Activated CD8-positive, alpha-beta T cell treated with anti-CD3 and anti-CD28 coated beads for 36 hours (primary cell): ENCODE measurements at regions not wholly inside any gene's neighbourhood (a gene's known extent, or its start where the extent isn't known, plus 50 kb on each side); places are given as distances from the start of the nearest gene placed in this dataset.

Source experiments
- ATAC-seq: fragments of 200-7000 bp; cut with Tn5 transposase; one replicate; pipeline ENCODE4 v1.10.0; 2021; ENCODE audit warnings: mild to moderate bottlenecking, moderate library complexity
- CTCF ChIA-PET: fragments of 350-600 bp; sonication (Branson Sonifier 250); formaldehyde crosslinking; loops from one replicate; lab custom pipeline; 2021; ENCODE audit warnings: antibody characterized with exemption; lab: Charles Lee
- POLR2A ChIA-PET: fragments of 350-600 bp; sonication (Branson Sonifier 250); formaldehyde crosslinking; loops from one replicate; lab custom pipeline; 2021; ENCODE audit warnings: antibody characterized with exemption; lab: Charles Lee
- DNase-seq: peaks from one replicate; pipeline ENCODE4 v3.0.0-alpha.2; 2020
- H3K27ac Mint-ChIP-seq: one replicate; pipeline ENCODE4 v1.8.0; 2021; ENCODE audit warnings: mild to moderate bottlenecking, mixed read lengths
- H3K27me3 Mint-ChIP-seq: one replicate; pipeline ENCODE4 v1.8.0; 2021; ENCODE audit warnings: mixed read lengths
- H3K36me3 Mint-ChIP-seq: one replicate; pipeline ENCODE4 v1.8.0; 2021; ENCODE audit warnings: low read depth, mixed read lengths
- H3K4me1 Mint-ChIP-seq: one replicate; pipeline ENCODE4 v1.8.0; 2021; ENCODE audit warnings: low read depth, mixed read lengths
- H3K4me3 Mint-ChIP-seq: one replicate; pipeline ENCODE4 v1.8.0; 2021; ENCODE audit warnings: mild to moderate bottlenecking, moderate library complexity, mixed read lengths
- H3K9me3 Mint-ChIP-seq: one replicate; pipeline ENCODE4 v1.8.0; 2021; ENCODE audit warnings: mixed read lengths
- intact Hi-C: fragments of 100-400 bp; cut with micrococcal nuclease; formaldehyde crosslinking; loops from one replicate; pipeline ENCODE4 v1.10.0; 2022
- TF ChIP-seq, protein P1 (sequence below): fragments of 200-600 bp; IDR thresholded peaks from one replicate; pipeline ENCODE4 v1.8.0; 2022; ENCODE audit warnings: antibody characterized with exemption, mild to moderate bottlenecking

DNA sequence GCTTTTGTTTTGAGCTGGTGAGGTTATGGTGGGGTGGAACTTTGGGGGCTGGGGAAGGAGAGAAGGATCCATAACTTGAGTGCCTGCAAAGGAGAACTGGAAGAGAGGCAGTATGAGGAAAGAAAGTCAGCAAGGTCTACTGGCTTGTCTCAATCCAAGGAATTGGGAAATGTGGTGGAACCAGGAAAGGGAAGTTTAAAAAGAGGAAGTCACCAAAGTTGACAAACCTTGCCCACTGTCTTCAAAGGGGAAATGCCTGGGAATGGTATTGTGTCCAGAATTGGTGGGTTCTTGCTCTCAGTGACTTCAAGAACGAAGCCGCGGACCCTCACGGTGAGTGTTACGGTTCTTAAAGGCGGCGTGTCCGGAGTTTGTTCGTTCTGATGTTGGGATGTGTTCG is 304.1 kb upstream of the FAM98A start:
- H3K27me3 Mint-ChIP-seq = no peaks in the 10 kb centered on the region
- ATAC-seq = no peak
- H3K4me1 Mint-ChIP-seq = no peaks in the 10 kb centered on the region
- H3K27ac Mint-ChIP-seq = no peak overlapping the region
- ChIA-PET CTCF (no interaction called here), POLR2A (no interaction called here)
- no peaks in the 10 kb centered on the region for H3K36me3 Mint-ChIP-seq
- no peak overlapping the region for H3K4me3 Mint-ChIP-seq
- TF ChIP-seq, protein P1, sequence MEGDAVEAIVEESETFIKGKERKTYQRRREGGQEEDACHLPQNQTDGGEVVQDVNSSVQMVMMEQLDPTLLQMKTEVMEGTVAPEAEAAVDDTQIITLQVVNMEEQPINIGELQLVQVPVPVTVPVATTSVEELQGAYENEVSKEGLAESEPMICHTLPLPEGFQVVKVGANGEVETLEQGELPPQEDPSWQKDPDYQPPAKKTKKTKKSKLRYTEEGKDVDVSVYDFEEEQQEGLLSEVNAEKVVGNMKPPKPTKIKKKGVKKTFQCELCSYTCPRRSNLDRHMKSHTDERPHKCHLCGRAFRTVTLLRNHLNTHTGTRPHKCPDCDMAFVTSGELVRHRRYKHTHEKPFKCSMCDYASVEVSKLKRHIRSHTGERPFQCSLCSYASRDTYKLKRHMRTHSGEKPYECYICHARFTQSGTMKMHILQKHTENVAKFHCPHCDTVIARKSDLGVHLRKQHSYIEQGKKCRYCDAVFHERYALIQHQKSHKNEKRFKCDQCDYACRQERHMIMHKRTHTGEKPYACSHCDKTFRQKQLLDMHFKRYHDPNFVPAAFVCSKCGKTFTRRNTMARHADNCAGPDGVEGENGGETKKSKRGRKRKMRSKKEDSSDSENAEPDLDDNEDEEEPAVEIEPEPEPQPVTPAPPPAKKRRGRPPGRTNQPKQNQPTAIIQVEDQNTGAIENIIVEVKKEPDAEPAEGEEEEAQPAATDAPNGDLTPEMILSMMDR = no peak
- intact Hi-C loops = no loop called here
- no peak for DNase-seq
- H3K9me3 Mint-ChIP-seq = peaks cover 4% of the 10 kb centered on the region

DNA sequence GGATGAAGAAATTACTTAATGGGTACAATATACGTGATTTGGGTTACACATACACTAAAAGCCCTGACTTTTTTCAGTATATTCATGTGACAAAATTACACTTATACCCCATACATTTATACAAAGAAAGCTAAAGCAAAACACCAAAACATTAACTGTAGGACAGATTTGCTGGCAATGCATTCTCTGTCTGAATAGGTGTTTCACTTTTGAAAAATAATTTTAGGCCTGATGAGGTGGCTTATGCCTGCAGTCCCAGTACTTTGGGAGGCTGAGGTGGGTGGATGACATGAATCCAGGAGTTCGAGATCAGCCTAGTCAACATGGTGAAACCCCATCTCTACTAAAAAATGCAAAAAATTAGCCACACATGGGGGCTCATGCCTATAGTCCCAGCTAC is 301.5 kb upstream of the FAM98A start:
- Mint-ChIP-seq H3K27me3 (no peaks in the 10 kb centered on the region), H3K36me3 (no peaks in the 10 kb centered on the region), H3K9me3 (peaks cover 4% of the 10 kb centered on the region), H3K4me3 (no peak overlapping the region), H3K27ac (no peak overlapping the region), H3K4me1 (no peaks in the 10 kb centered on the region)
- DNase-seq (no peak), ATAC-seq (no peak)
- CTCF ChIA-PET = no interaction called here
- TF ChIP-seq, protein P1 = no peak
- POLR2A ChIA-PET = no interaction called here
- intact Hi-C loops = no loop called here

DNA sequence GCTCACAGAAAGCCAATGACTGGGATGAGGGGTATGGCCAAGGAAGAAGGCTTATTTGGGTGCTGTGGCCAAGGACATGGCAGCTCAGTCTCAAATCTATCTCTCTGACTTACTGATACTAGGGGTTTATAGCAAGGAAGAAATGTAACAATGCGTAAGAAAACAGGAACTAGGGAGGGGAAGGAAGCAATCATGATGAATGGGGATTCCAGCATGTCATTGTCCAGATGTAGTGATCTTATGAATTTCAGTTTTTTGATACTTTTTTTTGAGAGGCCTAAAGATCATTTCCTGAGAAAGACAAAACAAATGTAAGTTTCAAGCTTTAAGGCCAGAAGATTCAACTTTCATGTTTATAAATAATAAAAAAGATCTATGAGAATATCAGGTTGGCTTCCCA is 298.6 kb upstream of the FAM98A start:
- no peaks in the 10 kb centered on the region for H3K36me3 Mint-ChIP-seq
- TF ChIP-seq, protein P1 = no peak
- DNase-seq (no peak), ATAC-seq (no peak)
- intact Hi-C loops = no loop called here
- H3K27me3 Mint-ChIP-seq = no peaks in the 10 kb centered on the region
- H3K4me3 Mint-ChIP-seq = no peak overlapping the region
- H3K9me3 Mint-ChIP-seq = peaks cover 4% of the 10 kb centered on the region
- ChIA-PET POLR2A (no interaction called here), CTCF (no interaction called here)
- no peak overlapping the region for H3K27ac Mint-ChIP-seq
- no peaks in the 10 kb centered on the region for H3K4me1 Mint-ChIP-seq

- POLR2A ChIA-PET = interaction anchor here (0.8 kb wide), 1 partner anchor 27 kb away, joined by 3 read pairs; no protein-coding TSS in a partner anchor
- Mint-ChIP-seq H3K4me3 (no peak overlapping the region), H3K9me3 (no peaks in the 10 kb centered on the region), H3K4me1 (no peaks in the 10 kb centered on the region), H3K36me3 (no peaks in the 10 kb centered on the region), H3K27me3 (no peaks in the 10 kb centered on the region), H3K27ac (no peak overlapping the region)
- intact Hi-C loops = no loop called here
- no peak for DNase-seq
- CTCF ChIA-PET = interaction anchor here (1.0 kb wide), 1 partner anchor 20 kb away, joined by 4 read pairs; no protein-coding TSS in a partner anchor
- ATAC-seq = no peak
- TF ChIP-seq, protein P1 = no peak
Measured at GRCh38 chr2:33893824-33894223, 294.7 kb upstream of the FAM98A start.

- H3K36me3 Mint-ChIP-seq = no peaks in the 10 kb centered on the region
- CTCF ChIA-PET = no interaction called here
- ATAC-seq (no peak), DNase-seq (no peak)
- no peaks in the 10 kb centered on the region for H3K27me3 Mint-ChIP-seq
- POLR2A ChIA-PET = no interaction called here
- H3K4me3 Mint-ChIP-seq = no peak overlapping the region
- H3K9me3 Mint-ChIP-seq = no peaks in the 10 kb centered on the region
- no peaks in the 10 kb centered on the region for H3K4me1 Mint-ChIP-seq
- intact Hi-C loops = no loop called here
- H3K27ac Mint-ChIP-seq = no peak overlapping the region
- TF ChIP-seq, protein P1 = no peak
Measured at GRCh38 chr2:33891616-33892015, 292.5 kb upstream of the FAM98A start.
